Trophoblast cell (in vitro differentiated cells and primary cell): ENCODE measurements at regions not wholly inside any gene's neighbourhood (a gene's known extent, or its start where the extent isn't known, plus 50 kb on each side); places are given as distances from the start of the nearest gene placed in this dataset.

Experiments used
- DNase-seq, 2 donors: peaks; one replicate each; pipeline ENCODE4 v3.0.0-alpha.2; 2016
- H2AFZ ChIP-seq: 2 replicates; pipeline ENCODE4 v1.6.1; 2013; ENCODE audit warnings: low read length, moderate library complexity, mild to moderate bottlenecking; ENCODE audit not compliant: insufficient read depth, poor library complexity
- H2AK5ac ChIP-seq: 2 replicates; pipeline ENCODE4 v1.6.1; 2013; ENCODE audit warnings: mild to moderate bottlenecking, low read length
- H2BK120ac ChIP-seq: 2 replicates; pipeline ENCODE4 v1.6.1; 2013; ENCODE audit warnings: low read length, mild to moderate bottlenecking, moderate library complexity; ENCODE audit not compliant: insufficient read depth, poor library complexity
- H2BK12ac ChIP-seq: 2 replicates; pipeline ENCODE4 v1.6.1; 2013; ENCODE audit warnings: mild to moderate bottlenecking, low read length, moderate library complexity
- H2BK5ac ChIP-seq: 2 replicates; pipeline ENCODE4 v1.6.1; 2013; ENCODE audit warnings: low read length, low read depth, moderate library complexity, mild to moderate bottlenecking; ENCODE audit not compliant: poor library complexity
- H3K14ac ChIP-seq: 2 replicates; pipeline ENCODE4 v1.6.1; 2013; ENCODE audit warnings: mild to moderate bottlenecking, low read length
- H3K18ac ChIP-seq: 2 replicates; pipeline ENCODE4 v1.6.1; 2013; ENCODE audit warnings: mild to moderate bottlenecking, low read length
- H3K23ac ChIP-seq: 2 replicates; pipeline ENCODE4 v1.6.1; 2013; ENCODE audit warnings: low read length
- H3K27ac ChIP-seq: 2 replicates; pipeline ENCODE4 v1.5.1; 2013; ENCODE audit warnings: low read depth, mild to moderate bottlenecking, inconsistent platforms, low read length, moderate library complexity
- H3K27me3 ChIP-seq: 2 replicates; pipeline ENCODE4 v1.6.1; 2013; ENCODE audit warnings: inconsistent platforms, mild to moderate bottlenecking, low read length, moderate library complexity; ENCODE audit not compliant: insufficient read depth
- H3K36me3 ChIP-seq, 2 experiments: 1 replicate in 1 of 2; 2 replicates in 1 of 2; pipeline ENCODE4 v1.6.1; 2013; ENCODE audit warnings: low read length in 2 of 2, mild to moderate bottlenecking in 2 of 2, moderate library complexity in 1 of 2; ENCODE audit not compliant: insufficient read depth in 2 of 2, control insufficient read depth in 1 of 2
- H3K4ac ChIP-seq: 2 replicates; pipeline ENCODE4 v1.6.1; 2013; ENCODE audit warnings: low read depth, mild to moderate bottlenecking, low read length, moderate library complexity
- H3K4me1 ChIP-seq, 2 experiments: 1 replicate in 1 of 2; 2 replicates in 1 of 2; pipeline ENCODE4 v1.6.1; 2013; ENCODE audit warnings: low read length in 2 of 2, mild to moderate bottlenecking in 2 of 2, moderate library complexity in 1 of 2; ENCODE audit not compliant: insufficient read depth in 2 of 2, control insufficient read depth in 1 of 2
- H3K4me2 ChIP-seq: 2 replicates; pipeline ENCODE4 v1.6.1; 2013; ENCODE audit warnings: inconsistent platforms, mild to moderate bottlenecking, low read length, moderate library complexity
- H3K4me3 ChIP-seq: 2 replicates; pipeline ENCODE4 v1.5.1; 2013; ENCODE audit warnings: mild to moderate bottlenecking, low read depth, low read length, inconsistent platforms
- H3K79me1 ChIP-seq: one replicate; pipeline ENCODE4 v1.6.1; 2013; ENCODE audit warnings: low read length
- H3K79me2 ChIP-seq: 2 replicates; pipeline ENCODE4 v1.6.1; 2013; ENCODE audit warnings: low read length, mild to moderate bottlenecking; ENCODE audit not compliant: control insufficient read depth, insufficient read depth, poor library complexity
- H3K9ac ChIP-seq: 2 replicates; pipeline ENCODE4 v1.6.1; 2013; ENCODE audit warnings: mild to moderate bottlenecking, low read length
- H3K9me3 ChIP-seq: 2 replicates; pipeline ENCODE4 v1.6.1; 2013; ENCODE audit warnings: low read depth, mild to moderate bottlenecking, control low read depth, inconsistent platforms, low read length; ENCODE audit not compliant: insufficient read depth
- H4K12ac ChIP-seq: 2 replicates; pipeline ENCODE4 v1.6.1; 2013; ENCODE audit warnings: low read depth, mild to moderate bottlenecking, low read length, moderate library complexity
- H4K8ac ChIP-seq: 2 replicates; pipeline ENCODE4 v1.6.1; 2013; ENCODE audit warnings: low read depth, mild to moderate bottlenecking, low read length, moderate library complexity
- H4K91ac ChIP-seq: one replicate; pipeline ENCODE4 v1.6.1; 2013; ENCODE audit warnings: low read depth, mild to moderate bottlenecking, low read length, moderate library complexity
- WGBS: extraction: QIAGEN DNeasy Blood & Tissue Kit; methylation state at CpG from one replicate; pipeline ENCODE4 v1.1.7; 2013; ENCODE audit warnings: missing lambda C conversion rate; ENCODE audit not compliant: insufficient read length, insufficient coverage; ENCODE audit errors: extremely low coverage; 5-methylcytosine and 5-hydroxymethylcytosine counted together

DNA sequence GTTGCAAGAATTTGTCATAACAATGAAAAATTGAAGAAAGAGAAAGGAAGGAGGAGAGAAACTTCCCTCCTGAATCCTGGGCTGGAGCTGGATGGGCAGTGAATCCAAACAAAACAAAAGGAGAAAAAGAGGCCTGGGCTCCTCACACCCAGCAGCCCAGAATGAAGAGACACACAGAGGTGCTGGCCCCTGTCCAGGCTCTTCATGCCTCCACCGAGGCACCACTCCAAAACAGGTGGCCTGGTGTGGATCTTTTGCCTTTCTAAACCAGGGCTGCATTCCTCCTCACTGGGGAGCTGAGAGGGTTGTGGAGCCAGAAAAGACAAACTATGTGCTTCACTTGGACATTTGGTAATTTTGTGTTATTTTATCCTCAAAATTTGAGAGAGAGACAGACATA lies 76.0 kb downstream of the FAM124B start:
- Histone ChIP-seq H2BK12ac (no peak overlapping the region), H3K9ac (no peak overlapping the region), H2AFZ (no peak overlapping the region), H3K23ac (no peak overlapping the region), H3K27ac (no peak overlapping the region), H3K36me3 (no peaks in the 10 kb centered on the region), H4K91ac (no peak overlapping the region), H3K4ac (no peak overlapping the region), H3K4me3 (no peak overlapping the region), H3K79me1 (peaks cover 5% of the 10 kb centered on the region), H3K27me3 (no peaks in the 10 kb centered on the region), H2AK5ac (no peak overlapping the region), H2BK5ac (no peak overlapping the region), H2BK120ac (no peak overlapping the region), H3K9me3 (peaks cover 2% of the 10 kb centered on the region), H3K18ac (no peak overlapping the region), H3K4me2 (no peak overlapping the region), H4K8ac (no peak overlapping the region), H4K12ac (no peak overlapping the region), H3K79me2 (no peaks in the 10 kb centered on the region), H3K14ac (no peak overlapping the region), H3K4me1 (peaks cover 6 to 16% of the 10 kb centered on the region in 2 experiments)
- DNase-seq: no peak
- no CpG with 5 or more reads among the region's 1 CpG for WGBS

- Histone ChIP-seq H4K12ac (no peak overlapping the region), H3K4ac (no peak overlapping the region), H4K91ac (no peak overlapping the region), H3K27ac (no peak overlapping the region), H3K14ac (no peak overlapping the region), H4K8ac (no peak overlapping the region), H3K4me3 (no peak overlapping the region), H3K4me1 (peaks cover 4 to 10% of the 10 kb centered on the region in 2 experiments), H3K23ac (no peak overlapping the region), H3K9me3 (peaks cover 2% of the 10 kb centered on the region), H2BK12ac (no peak overlapping the region), H3K36me3 (no peaks in the 10 kb centered on the region), H2BK120ac (no peak overlapping the region), H3K79me2 (no peaks in the 10 kb centered on the region), H3K27me3 (no peaks in the 10 kb centered on the region), H3K9ac (no peak overlapping the region), H2AK5ac (no peak overlapping the region), H2BK5ac (no peak overlapping the region), H3K4me2 (no peak overlapping the region), H3K18ac (no peak overlapping the region), H2AFZ (no peak overlapping the region), H3K79me1 (peaks cover under 1% of the 10 kb centered on the region)
- no CpG with 5 or more reads among the region's 5 CpGs for WGBS
- DNase-seq: no peak
Measured at GRCh38 chr2:224324604-224325003, 77.3 kb downstream of the FAM124B start.

- Histone ChIP-seq H2AFZ (no peak overlapping the region), H3K79me1 (no peaks in the 10 kb centered on the region), H4K91ac (no peak overlapping the region), H2BK120ac (no peak overlapping the region), H3K23ac (no peak overlapping the region), H3K9me3 (no peaks in the 10 kb centered on the region), H2BK5ac (no peak overlapping the region), H4K8ac (no peak overlapping the region), H3K4me1 (peaks cover 0 to 3% of the 10 kb centered on the region in 2 experiments), H3K4me2 (no peak overlapping the region), H2AK5ac (no peak overlapping the region), H3K14ac (no peak overlapping the region), H3K79me2 (no peaks in the 10 kb centered on the region), H2BK12ac (no peak overlapping the region), H4K12ac (no peak overlapping the region), H3K27ac (no peak overlapping the region), H3K9ac (no peak overlapping the region), H3K27me3 (no peaks in the 10 kb centered on the region), H3K36me3 (no peaks in the 10 kb centered on the region), H3K18ac (no peak overlapping the region), H3K4ac (no peak overlapping the region), H3K4me3 (no peak overlapping the region)
- whole genome bisulfite sequencing: no CpG with 5 or more reads among the region's 1 CpG
- DNase-seq: no peak
Measured at GRCh38 chr2:224320660-224321059, 81.2 kb downstream of the FAM124B start.

DNA sequence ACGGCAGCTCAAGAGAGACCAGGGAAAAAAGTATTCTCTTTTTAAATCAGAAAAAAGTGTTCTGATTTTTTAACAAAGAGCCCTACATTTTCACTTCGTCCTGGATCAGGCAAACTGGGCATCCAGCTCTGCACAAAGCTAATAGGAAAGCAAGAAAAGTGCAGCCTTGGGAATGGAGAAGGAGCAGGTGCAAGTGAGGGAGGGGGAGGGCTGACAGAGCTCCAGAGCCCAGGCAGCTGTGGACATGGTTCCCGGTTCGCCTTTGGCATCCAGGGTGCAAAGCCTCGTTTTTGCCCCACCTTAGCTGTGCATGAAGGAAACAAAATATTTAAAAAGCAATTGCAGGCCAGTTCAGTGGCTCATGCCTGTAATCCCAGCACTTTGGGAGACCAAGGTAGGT lies 82.2 kb downstream of the FAM124B start:
- Histone ChIP-seq H3K36me3 (no peaks in the 10 kb centered on the region), H3K14ac (no peak overlapping the region), H3K4me2 (no peak overlapping the region), H3K79me2 (no peaks in the 10 kb centered on the region), H3K4me3 (no peak overlapping the region), H2BK12ac (no peak overlapping the region), H4K91ac (no peak overlapping the region), H3K27me3 (no peaks in the 10 kb centered on the region), H3K18ac (no peak overlapping the region), H2AFZ (no peak overlapping the region), H3K79me1 (no peaks in the 10 kb centered on the region), H3K9ac (no peak overlapping the region), H4K12ac (no peak overlapping the region), H3K9me3 (no peaks in the 10 kb centered on the region), H3K4ac (no peak overlapping the region), H2AK5ac (no peak overlapping the region), H2BK5ac (no peak overlapping the region), H4K8ac (no peak overlapping the region), H2BK120ac (no peak overlapping the region), H3K23ac (no peak overlapping the region), H3K4me1 (peaks cover 0 to 3% of the 10 kb centered on the region in 2 experiments), H3K27ac (no peak overlapping the region)
- WGBS: no CpG with 5 or more reads among the region's 5 CpGs
- DNase-seq: no peak
